H1 (cell line): ENCODE measurements at regions not wholly inside any gene's neighbourhood (a gene's known extent, or its start where the extent isn't known, plus 50 kb on each side); places are given as distances from the start of the nearest gene placed in this dataset.

Source experiments
- CTCF ChIA-PET: fragments of 300-600 bp; sonication (Branson Sonifier 250); formaldehyde crosslinking; loops from one replicate; lab custom pipeline; 2021; ENCODE audit not compliant: partially characterized antibody; lab: Charles Lee
- POLR2A ChIA-PET: fragments of 300-600 bp; sonication (Branson Sonifier 250); formaldehyde crosslinking; loops from one replicate; lab custom pipeline; 2021; ENCODE audit warnings: inconsistent platforms; ENCODE audit not compliant: partially characterized antibody; lab: Charles Lee
- DNase-seq, 2 experiments: peaks; one replicate each; pipeline versions ENCODE4 v3.0.0 to v3.0.0-alpha.2; 2010 to 2022; ENCODE audit warnings: low spot score in 2 of 2, low read depth in 1 of 2, mixed read lengths in 1 of 2
- FAIRE-seq: peaks from 2 replicates; lab custom pipeline; 2011; peaks lifted over from hg19 to GRCh38; lab: Jason Lieb, UNC
- H2AFZ ChIP-seq: 2 replicates; pipeline ENCODE4 v1.8.1; 2012; ENCODE audit warnings: low read length, inconsistent platforms
- H2AK5ac ChIP-seq: 2 replicates; pipeline ENCODE4 v1.6.1; 2013; ENCODE audit warnings: low read depth, low read length
- H2BK120ac ChIP-seq: replicated peaks from 2 replicates; pipeline ENCODE3; 2013; ENCODE audit warnings: low read depth, low read length, inconsistent platforms
- H2BK12ac ChIP-seq: 2 replicates; pipeline ENCODE4 v1.6.1; 2013; ENCODE audit warnings: low read depth, low read length
- H2BK15ac ChIP-seq: 2 replicates; pipeline ENCODE4 v1.6.1; 2013; ENCODE audit warnings: low read length
- H2BK20ac ChIP-seq: 2 replicates; pipeline ENCODE4 v1.6.1; 2013; ENCODE audit warnings: low read length
- H2BK5ac ChIP-seq: 2 replicates; pipeline ENCODE4 v1.6.1; 2013; ENCODE audit warnings: low read depth, low read length
- H3K14ac ChIP-seq: 2 replicates; pipeline ENCODE4 v1.6.1; 2013; ENCODE audit warnings: inconsistent platforms; ENCODE audit not compliant: insufficient read length
- H3K18ac ChIP-seq: 2 replicates; pipeline ENCODE4 v1.6.1; 2013; ENCODE audit warnings: low read length; ENCODE audit errors: extremely low read depth
- H3K23ac ChIP-seq: 2 replicates; pipeline ENCODE4 v1.6.1; 2013; ENCODE audit warnings: inconsistent platforms; ENCODE audit not compliant: insufficient read length
- H3K23me2 ChIP-seq: 2 replicates; pipeline ENCODE4 v1.6.1; 2013; ENCODE audit warnings: low read depth, low read length
- H3K27ac ChIP-seq: 2 replicates; pipeline ENCODE4 v1.6.1; 2011; ENCODE audit warnings: low read depth, low read length, inconsistent platforms
- H3K27me3 ChIP-seq, 4 experiments: replicated peaks in 1 of 4; 1 replicate in 1 of 4; 2 replicates in 3 of 4; pipeline versions ENCODE4 v1.6.1 to v1.8.1; 2011 to 2013; ENCODE audit warnings: low read length in 3 of 4, mild to moderate bottlenecking in 3 of 4, inconsistent platforms in 2 of 4, mixed read lengths in 2 of 4, moderate library complexity in 1 of 4; ENCODE audit not compliant: control insufficient read depth in 3 of 4, insufficient read depth in 3 of 4; ENCODE audit errors: extremely low read depth in 1 of 4
- H3K36me3 ChIP-seq, 4 experiments: 2 replicates each; pipeline versions ENCODE4 v1.6.1 to v1.8.1; 2011 to 2013; ENCODE audit warnings: mild to moderate bottlenecking in 4 of 4, low read length in 3 of 4, moderate library complexity in 2 of 4, control low read depth in 1 of 4, inconsistent platforms in 1 of 4; ENCODE audit not compliant: insufficient read depth in 4 of 4, control insufficient read depth in 2 of 4
- H3K4ac ChIP-seq: replicated peaks from 2 replicates; pipeline ENCODE3; 2013; ENCODE audit warnings: low read length, low read depth, mixed read lengths, inconsistent platforms; ENCODE audit not compliant: insufficient read length
- H3K4me1 ChIP-seq, 4 experiments: replicated peaks in 1 of 4; 1 replicate in 1 of 4; 2 replicates in 3 of 4; pipeline versions ENCODE4 v1.6.1 to v1.8.1; 2011 to 2013; ENCODE audit warnings: low read length in 3 of 4, inconsistent platforms in 2 of 4, mixed read lengths in 1 of 4; ENCODE audit not compliant: insufficient read depth in 4 of 4, control insufficient read depth in 3 of 4
- H3K4me2 ChIP-seq, 2 experiments: 2 replicates each; pipeline versions ENCODE4 v1.6.1 to v1.8.1; 2011 to 2013; ENCODE audit warnings: low read depth in 2 of 2, low read length in 2 of 2, control low read depth in 1 of 2, inconsistent platforms in 1 of 2, mild to moderate bottlenecking in 1 of 2; ENCODE audit not compliant: insufficient read depth in 1 of 2
- H3K4me3 ChIP-seq, 4 experiments: fragments of 200-600, 300-600 bp in 1 of 4; sonication (generic), shearing (Covaris generic), sonication (Bioruptor Twin) in 1 of 4; 2 replicates each; pipeline versions ENCODE4 v1.5.1 to v1.8.1; 2011 to 2016; ENCODE audit warnings: low read length in 4 of 4, low read depth in 3 of 4, control low read depth in 2 of 4, inconsistent platforms in 2 of 4, mild to moderate bottlenecking in 2 of 4, mixed read lengths in 1 of 4, moderate library complexity in 1 of 4; ENCODE audit not compliant: insufficient read depth in 2 of 4; ENCODE audit errors: extremely low read depth in 1 of 4
- H3K56ac ChIP-seq: replicated peaks from 2 replicates; pipeline ENCODE3; 2013; ENCODE audit warnings: low read depth, mild to moderate bottlenecking, mixed read lengths, low read length, inconsistent platforms; ENCODE audit not compliant: insufficient read length
- H3K79me1 ChIP-seq: 2 replicates; pipeline ENCODE4 v1.6.1; 2013; ENCODE audit warnings: low read depth, low read length, control low read depth
- H3K79me2 ChIP-seq, 2 experiments: 2 replicates each; pipeline versions ENCODE4 v1.6.1 to v1.8.1; 2012 to 2013; ENCODE audit warnings: low read length in 2 of 2, mild to moderate bottlenecking in 2 of 2, inconsistent platforms in 1 of 2; ENCODE audit not compliant: insufficient read depth in 2 of 2, control insufficient read depth in 1 of 2
- H3K9ac ChIP-seq, 4 experiments: replicated peaks in 1 of 4; 1 replicate in 1 of 4; 2 replicates in 3 of 4; pipeline versions ENCODE4 v1.6.1 to v1.8.1; 2011 to 2013; ENCODE audit warnings: low read depth in 3 of 4, low read length in 3 of 4, control low read depth in 2 of 4, mild to moderate bottlenecking in 2 of 4, moderate library complexity in 2 of 4, inconsistent platforms in 1 of 4; ENCODE audit errors: extremely low read depth in 1 of 4
- H3K9me3 ChIP-seq, 2 experiments: 2 replicates each; pipeline versions ENCODE4 v1.6.1 to v1.8.1; 2012 to 2013; ENCODE audit warnings: mild to moderate bottlenecking in 2 of 2, moderate library complexity in 2 of 2, control low read depth in 1 of 2, inconsistent platforms in 1 of 2, low read depth in 1 of 2, low read length in 1 of 2, mixed read lengths in 1 of 2; ENCODE audit not compliant: insufficient read depth in 2 of 2
- H4K20me1 ChIP-seq, 2 experiments: replicated peaks in 1 of 2; 2 replicates each; pipeline versions ENCODE3 to v1.8.1; 2011 to 2013; ENCODE audit warnings: inconsistent platforms in 2 of 2, low read length in 2 of 2, mild to moderate bottlenecking in 1 of 2; ENCODE audit not compliant: insufficient read depth in 2 of 2, control insufficient read depth in 1 of 2
- H4K5ac ChIP-seq: 2 replicates; pipeline ENCODE4 v1.6.1; 2013; ENCODE audit warnings: low read length, low read depth, mixed read lengths, inconsistent platforms; ENCODE audit not compliant: insufficient read length
- H4K8ac ChIP-seq: 2 replicates; pipeline ENCODE4 v1.8.0; 2013; ENCODE audit warnings: mild to moderate bottlenecking, moderate library complexity, low read length, inconsistent platforms; ENCODE audit not compliant: insufficient read depth; ENCODE audit errors: extremely low read depth
- H4K91ac ChIP-seq: replicated peaks from 2 replicates; pipeline ENCODE3; 2013; ENCODE audit warnings: low read length, mixed read lengths, inconsistent platforms; ENCODE audit not compliant: insufficient read length
- CBX8 ChIP-seq: fragments of 300-800, 300-1000 bp; sonication (generic); IDR thresholded peaks from 2 replicates; pipeline ENCODE4 v1.7.1; 2016; ENCODE audit warnings: low read depth, low read length, borderline replicate concordance
- CTBP2 ChIP-seq: IDR thresholded peaks from 2 replicates; pipeline ENCODE4 v1.7.0; 2011; ENCODE audit warnings: borderline replicate concordance, mild to moderate bottlenecking, moderate library complexity, mixed read lengths, low read length; ENCODE audit not compliant: insufficient read depth, insufficient read length
- RNF2 ChIP-seq: fragments of 200-900, 300-1000 bp; sonication (generic); IDR thresholded peaks from 2 replicates; pipeline ENCODE4 v1.7.1; 2016; ENCODE audit warnings: borderline replicate concordance, low read depth, mild to moderate bottlenecking, antibody characterized with exemption, low read length; ENCODE audit not compliant: poor library complexity, severe bottlenecking; ENCODE audit errors: missing control alignments
- SUZ12 ChIP-seq: fragments of 200-600 bp; sonication (generic); IDR thresholded peaks from 2 replicates; pipeline ENCODE4 v1.6.1; 2012; ENCODE audit warnings: mild to moderate bottlenecking, inconsistent platforms, low read length, moderate library complexity, mixed read lengths
- WGBS, 2 experiments: shearing (Covaris generic) in 1 of 2; methylation state at CpG; one replicate each; pipeline versions ENCODE4 v1.1.6 to v1.1.7; 2013 to 2015; ENCODE audit warnings: low lambda C conversion rate in 2 of 2, mixed read lengths in 2 of 2, inconsistent platforms in 1 of 2, low coverage in 1 of 2, missing lambda C conversion rate in 1 of 2; ENCODE audit not compliant: insufficient replicate concordance in 2 of 2, insufficient coverage in 1 of 2, insufficient read length in 1 of 2; ENCODE audit errors: extremely low coverage in 1 of 2, missing lambda C conversion rate in 1 of 2; 5-methylcytosine and 5-hydroxymethylcytosine counted together

DNA sequence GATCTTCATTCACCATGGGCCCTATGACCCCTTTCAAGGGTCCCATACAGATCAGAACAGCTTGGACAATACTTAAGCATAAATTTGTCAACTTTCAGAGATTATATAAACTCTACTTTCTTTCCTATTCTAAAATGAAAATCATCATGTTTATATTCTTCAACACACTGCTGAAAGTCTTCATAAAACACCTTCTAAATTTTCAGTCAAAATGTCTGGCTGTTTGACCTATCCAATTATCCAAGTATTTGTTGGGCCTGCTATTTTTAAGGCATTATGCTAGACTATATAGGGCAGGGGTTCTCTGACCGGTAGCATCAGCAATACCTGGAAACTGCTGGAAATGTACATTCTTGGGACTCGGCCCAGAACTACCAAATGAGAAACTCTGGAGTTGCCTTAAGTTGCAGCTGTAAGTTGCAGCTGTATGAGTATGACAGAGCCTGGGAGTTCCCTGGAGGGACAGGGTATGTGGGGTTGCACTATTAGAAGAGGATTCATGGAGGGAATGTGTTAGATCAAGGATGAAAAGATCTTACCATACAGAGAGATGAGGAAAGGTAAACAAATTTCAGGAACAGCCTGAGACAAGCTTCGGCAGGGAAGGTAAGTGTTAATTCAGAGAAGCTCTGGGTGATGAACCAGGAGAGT is 293.0 kb downstream of the ADGB start:
- no peak overlapping the region for H4K8ac ChIP-seq
- FAIRE-seq: no peak
- H3K4ac ChIP-seq: no peak overlapping the region
- H4K91ac ChIP-seq: no peak overlapping the region
- ChIA-PET CTCF (interaction anchor here (0.8 to 1.3 kb wide), 7 partner anchors 10 to 248 kb away, joined by 3 to 6 read pairs (median 5); no protein-coding TSS in a partner anchor), POLR2A (no interaction called here)
- TF ChIP-seq RNF2 (no peak), CBX8 (no peak), CTBP2 (no peak), SUZ12 (no peak)
- DNase-seq: no peak
- no peak overlapping the region for H3K18ac ChIP-seq
- no peaks in the 10 kb centered on the region for H3K79me1 ChIP-seq
- H3K79me2 ChIP-seq: no peaks in the 10 kb centered on the region
- no peak overlapping the region for H3K9ac ChIP-seq
- no peaks in the 10 kb centered on the region for H3K9me3 ChIP-seq
- H3K56ac ChIP-seq: no peak overlapping the region
- H2BK15ac ChIP-seq: no peak overlapping the region
- no peak overlapping the region for H4K5ac ChIP-seq
- no peaks in the 10 kb centered on the region for H3K23me2 ChIP-seq
- no peak overlapping the region for H2BK20ac ChIP-seq
- no peak overlapping the region for H2BK12ac ChIP-seq
- H2BK120ac ChIP-seq: no peak overlapping the region
- H4K20me1 ChIP-seq: no peaks in the 10 kb centered on the region
- H2AK5ac ChIP-seq: no peak overlapping the region
- no peaks in the 10 kb centered on the region for H3K4me1 ChIP-seq
- no peaks in the 10 kb centered on the region for H3K27me3 ChIP-seq
- H2AFZ ChIP-seq: no peak overlapping the region
- H3K36me3 ChIP-seq: no peaks in the 10 kb centered on the region; a peak in 2 of 8 replicates
- no peak overlapping the region for H2BK5ac ChIP-seq
- 86% methylated on average over 3 of the region's 3 CpGs; no CpG with 5 or more reads in 1 of the 2 experiments for WGBS, 2 experiments
- no peak overlapping the region for H3K4me2 ChIP-seq
- H3K27ac ChIP-seq: no peak overlapping the region
- H3K14ac ChIP-seq: no peak overlapping the region
- H3K4me3 ChIP-seq: no peak overlapping the region
- H3K23ac ChIP-seq: no peak overlapping the region
